ENCODE measurements at regions not wholly inside any gene's neighbourhood (a gene's known extent, or its start where the extent isn't known, plus 50 kb on each side); places are given as distances from the start of the nearest gene placed in this dataset.
"Not testable (repeated sequence)": the region's sequence is repeated elsewhere in the genome, so short reads cannot be mapped to it uniquely, and the experiment has no call there.

DNA sequence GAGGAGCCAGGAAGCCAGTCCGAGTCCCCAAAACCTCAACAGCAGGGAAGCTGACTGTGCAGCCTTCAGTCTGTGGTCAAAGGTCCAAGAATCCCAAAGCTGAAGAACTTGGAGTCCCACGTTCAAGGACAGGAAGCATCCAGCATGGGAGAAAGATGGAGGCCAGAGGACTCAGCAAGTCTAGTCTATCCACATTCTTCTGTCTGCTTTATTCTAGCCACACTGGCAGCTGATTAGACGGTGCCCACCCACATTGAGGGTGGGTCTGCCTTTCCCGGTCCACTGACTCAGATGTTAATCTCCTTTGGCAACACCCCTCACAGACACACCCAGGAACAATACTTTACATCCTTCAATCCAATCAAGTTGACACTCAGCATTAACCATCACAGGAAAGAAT lies 456.5 kb upstream of the TMEM132C start:
- not testable (repeated sequence) for H3K9me3 ChIP-seq (ENCODE audit: control insufficient read depth, low read length); DNase-seq; H3K4me3 ChIP-seq (ENCODE audit: insufficient read depth, low read depth, low read length, poor library complexity, severe bottlenecking); H3K36me3 ChIP-seq (ENCODE audit: control insufficient read depth, insufficient read depth, low read length); H3K4me1 ChIP-seq (ENCODE audit: control insufficient read depth, insufficient read depth, low read length, poor library complexity, severe bottlenecking); H3K27ac ChIP-seq (ENCODE audit: insufficient read depth, low read length, poor library complexity, severe bottlenecking); H3K27me3 ChIP-seq (replicated peaks; ENCODE audit: control insufficient read depth, insufficient read depth, low read length, poor library complexity, severe bottlenecking)

DNA sequence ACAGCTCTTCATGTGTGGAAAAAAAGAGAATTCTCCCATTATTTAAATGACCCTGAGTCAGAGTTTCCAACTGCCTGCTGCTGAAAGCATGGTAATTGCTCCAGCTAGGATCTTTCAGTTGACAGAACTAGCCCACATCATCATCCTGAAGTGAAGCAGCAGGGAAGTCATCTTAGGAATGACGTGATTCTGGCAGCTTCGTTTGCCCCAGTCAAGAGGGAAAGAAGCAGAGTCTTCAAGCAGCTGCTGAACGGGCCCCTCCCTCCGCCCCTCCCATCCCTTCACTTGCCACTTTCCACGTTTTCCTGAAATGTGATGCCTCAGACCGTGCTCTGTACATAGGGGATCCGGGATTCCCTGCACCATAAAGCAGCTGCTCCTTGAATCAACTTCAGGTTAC lies 455.0 kb upstream of the TMEM132C start:
- no peak for DNase-seq
- no peaks in the 10 kb centered on the region for H3K36me3 ChIP-seq (ENCODE audit: control insufficient read depth, insufficient read depth, low read length)
- H3K4me1 ChIP-seq (ENCODE audit: control insufficient read depth, insufficient read depth, low read length, poor library complexity, severe bottlenecking): no peaks in the 10 kb centered on the region
- H3K27me3 ChIP-seq (replicated peaks; ENCODE audit: control insufficient read depth, insufficient read depth, low read length, poor library complexity, severe bottlenecking): no peaks in the 10 kb centered on the region
- H3K4me3 ChIP-seq (ENCODE audit: insufficient read depth, low read depth, low read length, poor library complexity, severe bottlenecking): no peak overlapping the region
- no peak overlapping the region for H3K27ac ChIP-seq (ENCODE audit: insufficient read depth, low read length, poor library complexity, severe bottlenecking)
- no peaks in the 10 kb centered on the region for H3K9me3 ChIP-seq (ENCODE audit: control insufficient read depth, low read length)

DNA sequence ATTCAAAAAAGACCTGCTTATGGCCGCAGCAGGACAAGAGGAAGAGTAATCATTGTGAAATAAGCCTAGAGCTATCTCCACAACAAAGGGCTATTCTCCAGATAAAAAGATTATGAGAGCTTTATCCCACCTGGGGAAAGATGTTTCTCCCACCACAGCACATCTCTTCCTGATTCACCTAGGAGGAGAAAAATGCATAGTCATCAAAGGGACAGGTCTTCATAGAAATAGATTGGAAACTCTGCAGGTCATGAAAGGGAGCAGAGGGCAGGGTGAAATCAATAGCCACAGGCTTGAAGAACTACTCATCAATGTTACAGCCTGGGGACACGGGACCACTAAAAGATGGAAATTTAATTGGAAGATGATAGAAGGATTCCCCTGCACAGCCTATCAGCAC lies 453.8 kb upstream of the TMEM132C start:
- no peak overlapping the region for H3K4me3 ChIP-seq (ENCODE audit: insufficient read depth, low read depth, low read length, poor library complexity, severe bottlenecking)
- no peaks in the 10 kb centered on the region for H3K27me3 ChIP-seq (replicated peaks; ENCODE audit: control insufficient read depth, insufficient read depth, low read length, poor library complexity, severe bottlenecking)
- H3K36me3 ChIP-seq (ENCODE audit: control insufficient read depth, insufficient read depth, low read length): no peaks in the 10 kb centered on the region
- H3K9me3 ChIP-seq (ENCODE audit: control insufficient read depth, low read length): no peaks in the 10 kb centered on the region
- no peaks in the 10 kb centered on the region for H3K4me1 ChIP-seq (ENCODE audit: control insufficient read depth, insufficient read depth, low read length, poor library complexity, severe bottlenecking)
- H3K27ac ChIP-seq (ENCODE audit: insufficient read depth, low read length, poor library complexity, severe bottlenecking): no peak overlapping the region
- DNase-seq: no peak

DNA sequence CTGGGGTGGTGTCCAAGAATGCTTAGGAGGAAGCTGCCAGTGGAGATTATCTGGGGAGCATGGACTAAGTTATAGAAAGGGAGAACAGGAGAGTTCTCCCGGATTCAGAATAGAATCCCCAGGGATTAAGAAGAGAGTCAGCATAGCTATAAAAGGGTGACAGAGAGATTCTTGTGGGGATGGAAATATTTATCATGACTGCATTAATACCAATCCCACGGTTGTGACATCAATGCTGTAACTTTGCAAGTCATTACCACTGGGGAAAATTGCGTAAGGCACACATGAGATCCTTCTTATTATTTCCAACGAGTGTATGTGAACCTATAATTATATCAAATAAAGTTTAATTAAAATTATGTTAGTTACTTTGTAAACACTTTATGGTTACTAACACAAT lies 447.9 kb upstream of the TMEM132C start:
- Histone ChIP-seq H3K9me3 (ENCODE audit: control insufficient read depth, low read length) (no peaks in the 10 kb centered on the region), H3K27ac (ENCODE audit: insufficient read depth, low read length, poor library complexity, severe bottlenecking) (no peak overlapping the region), H3K4me1 (ENCODE audit: control insufficient read depth, insufficient read depth, low read length, poor library complexity, severe bottlenecking) (no peaks in the 10 kb centered on the region), H3K36me3 (ENCODE audit: control insufficient read depth, insufficient read depth, low read length) (no peaks in the 10 kb centered on the region), H3K4me3 (ENCODE audit: insufficient read depth, low read depth, low read length, poor library complexity, severe bottlenecking) (no peak overlapping the region), H3K27me3 (replicated peaks; ENCODE audit: control insufficient read depth, insufficient read depth, low read length, poor library complexity, severe bottlenecking) (no peaks in the 10 kb centered on the region)
- DNase-seq: no peak

DNA sequence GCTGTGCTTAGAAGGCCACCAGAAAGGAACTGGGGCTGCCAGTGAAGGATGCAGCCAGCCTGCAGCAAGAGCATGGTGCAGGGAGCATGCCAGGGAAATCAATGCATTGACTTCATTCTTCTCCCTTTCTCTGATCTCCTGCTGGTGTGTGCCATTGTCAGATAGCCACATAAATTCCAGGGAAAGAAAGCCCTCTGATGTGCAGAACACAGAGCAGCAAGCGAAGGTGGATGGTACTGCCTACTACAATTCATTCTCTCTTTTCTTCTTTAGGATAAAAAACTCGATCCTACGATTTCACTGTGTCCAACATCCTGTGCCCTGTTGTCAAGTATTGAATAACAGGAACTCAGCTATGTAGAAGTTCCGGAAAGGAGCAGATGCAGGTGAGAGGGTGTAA lies 446.7 kb upstream of the TMEM132C start:
- no peaks in the 10 kb centered on the region for H3K27me3 ChIP-seq (replicated peaks; ENCODE audit: control insufficient read depth, insufficient read depth, low read length, poor library complexity, severe bottlenecking)
- no peaks in the 10 kb centered on the region for H3K36me3 ChIP-seq (ENCODE audit: control insufficient read depth, insufficient read depth, low read length)
- no peak overlapping the region for H3K27ac ChIP-seq (ENCODE audit: insufficient read depth, low read length, poor library complexity, severe bottlenecking)
- no peaks in the 10 kb centered on the region for H3K9me3 ChIP-seq (ENCODE audit: control insufficient read depth, low read length)
- H3K4me3 ChIP-seq (ENCODE audit: insufficient read depth, low read depth, low read length, poor library complexity, severe bottlenecking): no peak overlapping the region
- no peaks in the 10 kb centered on the region for H3K4me1 ChIP-seq (ENCODE audit: control insufficient read depth, insufficient read depth, low read length, poor library complexity, severe bottlenecking)
- DNase-seq: no peak

DNA sequence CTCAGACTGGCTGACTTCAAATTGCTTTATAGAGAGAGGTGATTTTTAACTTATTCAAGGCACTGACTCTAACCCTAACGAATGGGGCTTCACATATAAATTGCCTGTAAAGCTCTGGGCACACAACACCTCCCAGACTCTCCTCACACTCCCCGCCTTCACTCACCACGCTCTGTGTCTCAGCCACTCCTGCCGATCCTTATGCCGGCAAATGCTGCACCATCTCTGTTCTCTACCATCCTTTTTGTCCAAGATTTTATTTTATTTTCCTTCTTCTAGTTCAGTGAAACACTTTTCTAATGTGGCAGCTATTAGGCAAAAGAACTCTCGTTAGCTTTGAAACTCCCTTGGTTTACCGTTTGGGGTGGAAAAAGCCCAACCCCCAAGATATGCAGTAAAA lies 446.1 kb upstream of the TMEM132C start:
- no peak for DNase-seq
- Histone ChIP-seq H3K27ac (ENCODE audit: insufficient read depth, low read length, poor library complexity, severe bottlenecking) (no peak overlapping the region), H3K27me3 (replicated peaks; ENCODE audit: control insufficient read depth, insufficient read depth, low read length, poor library complexity, severe bottlenecking) (no peaks in the 10 kb centered on the region), H3K4me1 (ENCODE audit: control insufficient read depth, insufficient read depth, low read length, poor library complexity, severe bottlenecking) (no peaks in the 10 kb centered on the region), H3K36me3 (ENCODE audit: control insufficient read depth, insufficient read depth, low read length) (no peaks in the 10 kb centered on the region), H3K4me3 (ENCODE audit: insufficient read depth, low read depth, low read length, poor library complexity, severe bottlenecking) (no peak overlapping the region), H3K9me3 (ENCODE audit: control insufficient read depth, low read length) (no peaks in the 10 kb centered on the region)

DNA sequence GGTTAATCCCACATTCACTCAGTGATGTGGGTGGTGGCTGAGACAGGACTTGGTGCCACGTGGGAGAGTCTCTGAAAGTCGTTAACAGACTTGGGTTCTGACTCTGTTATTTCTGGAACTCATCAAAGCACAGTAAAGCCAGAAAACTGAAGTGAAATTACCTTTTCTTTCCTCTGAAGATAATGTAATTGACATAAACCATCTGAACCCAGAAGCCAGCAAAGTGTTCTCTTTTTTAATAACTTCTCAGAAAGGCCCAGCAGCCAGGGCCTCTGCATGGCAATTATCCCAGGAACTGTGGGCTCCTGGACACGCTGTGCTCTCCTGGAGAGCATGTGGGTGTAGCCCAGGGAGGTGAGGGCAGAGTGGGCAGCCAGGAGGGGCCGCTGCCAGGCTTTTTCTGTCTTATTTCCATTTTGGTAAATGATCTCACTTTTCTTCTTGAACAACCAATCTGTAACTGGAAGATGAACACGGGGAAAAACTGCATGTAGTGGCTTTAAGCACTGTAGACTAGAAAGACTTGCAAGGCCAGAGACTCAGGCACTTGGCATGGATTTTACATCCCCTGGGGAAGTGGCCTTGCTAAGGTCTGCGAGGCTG lies 444.1 kb upstream of the TMEM132C start:
- DNase-seq: no peak

DNA sequence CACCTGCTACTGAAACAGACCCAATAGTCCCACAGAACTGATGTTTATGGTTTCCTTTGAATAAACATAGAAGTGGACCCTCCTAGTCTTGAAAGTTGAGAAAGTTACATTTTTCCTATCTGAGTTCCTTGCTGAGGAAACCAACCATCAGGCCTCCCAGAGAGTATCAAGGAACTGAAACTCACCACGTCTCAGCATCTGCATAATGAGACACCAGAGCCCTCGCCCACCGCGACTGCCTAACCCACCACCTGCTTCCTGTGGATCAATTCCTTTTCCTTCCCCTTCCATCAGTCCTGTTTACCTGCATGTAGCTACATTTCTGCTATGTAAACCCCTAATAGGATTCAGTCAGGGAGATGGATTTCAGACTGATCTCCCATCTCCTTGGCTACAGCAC lies 443.2 kb upstream of the TMEM132C start:
- H3K27ac ChIP-seq (ENCODE audit: insufficient read depth, low read length, poor library complexity, severe bottlenecking): no peak overlapping the region
- no peaks in the 10 kb centered on the region for H3K9me3 ChIP-seq (ENCODE audit: control insufficient read depth, low read length)
- no peaks in the 10 kb centered on the region for H3K36me3 ChIP-seq (ENCODE audit: control insufficient read depth, insufficient read depth, low read length)
- no peak overlapping the region for H3K4me3 ChIP-seq (ENCODE audit: insufficient read depth, low read depth, low read length, poor library complexity, severe bottlenecking)
- no peaks in the 10 kb centered on the region for H3K27me3 ChIP-seq (replicated peaks; ENCODE audit: control insufficient read depth, insufficient read depth, low read length, poor library complexity, severe bottlenecking)
- no peak for DNase-seq
- no peaks in the 10 kb centered on the region for H3K4me1 ChIP-seq (ENCODE audit: control insufficient read depth, insufficient read depth, low read length, poor library complexity, severe bottlenecking)

More for the DNA sequence above, 444.1 kb upstream of the TMEM132C start:
- no peaks in the 10 kb centered on the region for H3K27me3 ChIP-seq (replicated peaks; ENCODE audit: control insufficient read depth, insufficient read depth, low read length, poor library complexity, severe bottlenecking)
- H3K4me1 ChIP-seq (ENCODE audit: control insufficient read depth, insufficient read depth, low read length, poor library complexity, severe bottlenecking): no peaks in the 10 kb centered on the region
- H3K36me3 ChIP-seq (ENCODE audit: control insufficient read depth, insufficient read depth, low read length): no peaks in the 10 kb centered on the region
- H3K4me3 ChIP-seq (ENCODE audit: insufficient read depth, low read depth, low read length, poor library complexity, severe bottlenecking): no peak overlapping the region
- no peaks in the 10 kb centered on the region for H3K9me3 ChIP-seq (ENCODE audit: control insufficient read depth, low read length)
- no peak overlapping the region for H3K27ac ChIP-seq (ENCODE audit: insufficient read depth, low read length, poor library complexity, severe bottlenecking)

DNA sequence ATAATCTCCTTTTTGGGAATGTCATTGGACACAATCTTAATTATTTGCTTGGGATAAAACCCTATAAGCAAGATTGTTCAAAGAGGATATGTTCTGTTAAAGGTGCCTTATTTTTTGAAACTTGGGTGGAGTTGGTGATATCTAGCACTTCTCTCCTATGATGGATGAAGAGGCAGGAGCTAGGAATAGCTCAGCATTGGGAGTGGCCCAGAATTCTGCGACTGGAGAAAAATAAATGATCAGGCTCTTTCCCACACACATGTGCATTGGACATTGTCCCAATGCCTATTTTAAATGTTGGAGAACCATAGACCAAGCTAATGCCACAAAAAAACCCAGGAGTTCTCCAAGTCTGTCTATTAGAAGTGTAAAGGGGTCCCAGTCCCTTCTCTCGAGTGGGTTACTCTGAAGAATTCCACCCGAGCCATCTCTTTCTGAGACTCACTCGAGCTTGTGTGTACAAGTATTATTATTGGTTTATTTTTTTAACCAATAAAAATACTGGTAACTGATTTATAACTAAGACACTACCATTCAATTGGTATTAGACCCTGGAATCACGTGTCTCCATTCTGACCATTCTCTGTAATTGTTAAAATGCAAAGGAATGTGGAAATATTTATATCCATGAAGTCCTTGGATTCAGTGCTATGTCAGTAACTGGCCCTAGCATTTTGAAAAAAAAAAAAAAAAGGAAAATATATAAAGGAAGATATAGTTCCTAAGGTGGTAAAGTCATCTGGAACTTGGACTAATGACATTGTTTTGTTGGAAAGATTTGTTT lies 437.5 kb upstream of the TMEM132C start:
- Histone ChIP-seq H3K9me3 (ENCODE audit: control insufficient read depth, low read length) (no peaks in the 10 kb centered on the region), H3K4me3 (ENCODE audit: insufficient read depth, low read depth, low read length, poor library complexity, severe bottlenecking) (no peak overlapping the region), H3K36me3 (ENCODE audit: control insufficient read depth, insufficient read depth, low read length) (no peaks in the 10 kb centered on the region), H3K4me1 (ENCODE audit: control insufficient read depth, insufficient read depth, low read length, poor library complexity, severe bottlenecking) (no peaks in the 10 kb centered on the region), H3K27me3 (replicated peaks; ENCODE audit: control insufficient read depth, insufficient read depth, low read length, poor library complexity, severe bottlenecking) (no peaks in the 10 kb centered on the region), H3K27ac (ENCODE audit: insufficient read depth, low read length, poor library complexity, severe bottlenecking) (no peak overlapping the region)
- no peak for DNase-seq

DNA sequence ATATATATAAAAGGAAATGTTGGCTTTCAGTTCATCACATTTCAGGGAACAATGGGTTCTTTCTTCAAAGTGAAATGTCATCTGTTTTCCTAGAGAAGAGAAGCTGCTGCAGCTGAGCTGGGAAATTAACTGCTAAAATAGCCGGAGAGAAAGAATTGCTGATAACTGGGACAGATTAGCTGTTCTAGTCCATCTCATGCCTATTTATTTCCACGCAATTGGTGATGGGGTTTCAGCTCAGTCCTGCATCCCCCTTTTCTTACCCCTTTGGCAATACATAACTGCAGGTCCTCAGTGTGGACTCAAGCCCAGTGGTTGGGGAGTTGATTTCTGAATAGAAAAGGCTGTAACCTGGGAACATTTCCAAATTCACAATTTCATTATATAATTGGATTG lies 436.9 kb upstream of the TMEM132C start:
- H3K9me3 ChIP-seq (ENCODE audit: control insufficient read depth, low read length): no peaks in the 10 kb centered on the region
- no peaks in the 10 kb centered on the region for H3K36me3 ChIP-seq (ENCODE audit: control insufficient read depth, insufficient read depth, low read length)

More for the DNA sequence above, 436.9 kb upstream of the TMEM132C start:
- DNase-seq: no peak
- Histone ChIP-seq H3K4me1 (ENCODE audit: control insufficient read depth, insufficient read depth, low read length, poor library complexity, severe bottlenecking) (no peaks in the 10 kb centered on the region), H3K4me3 (ENCODE audit: insufficient read depth, low read depth, low read length, poor library complexity, severe bottlenecking) (no peak overlapping the region), H3K27ac (ENCODE audit: insufficient read depth, low read length, poor library complexity, severe bottlenecking) (no peak overlapping the region), H3K27me3 (replicated peaks; ENCODE audit: control insufficient read depth, insufficient read depth, low read length, poor library complexity, severe bottlenecking) (no peaks in the 10 kb centered on the region)

All from effector memory CD4-positive, alpha-beta T cell (primary cell).